ENCODE measurements at regions not wholly inside any gene's neighbourhood (a gene's known extent, or its start where the extent isn't known, plus 50 kb on each side); places are given as distances from the start of the nearest gene placed in this dataset.

- TF ChIP-seq CTCF (IDR thresholded peaks at IDR 0.05; ENCODE audit: borderline replicate concordance): no peak
- Histone ChIP-seq H3K36me3 (no peaks in the 10 kb centered on the region), H3K27me3 (ENCODE audit: low read depth) (peaks cover 6% of the 10 kb centered on the region), H3K9me3 (replicated peaks) (no peaks in the 10 kb centered on the region), H3K4me1 (no peaks in the 10 kb centered on the region), H3K27ac (replicated peaks) (no peak overlapping the region), H3K4me3 (no peak overlapping the region)
- intact Hi-C loops (cut with micrococcal nuclease): no loop called here
- no peak for DNase-seq
Measured at GRCh38 chr5:2119573-2119972, 236.8 kb upstream of the IRX4 start.

GRCh38 chr5:2113348-2114131 is 230.8 kb upstream of the IRX4 start:
- H3K27me3 ChIP-seq (ENCODE audit: low read depth): no peaks in the 10 kb centered on the region
- H3K4me1 ChIP-seq: no peaks in the 10 kb centered on the region
- H3K9me3 ChIP-seq (replicated peaks): no peaks in the 10 kb centered on the region
- no peaks in the 10 kb centered on the region for H3K36me3 ChIP-seq
- no peak for DNase-seq
- intact Hi-C loops (cut with micrococcal nuclease): no loop called here
- no peak for TF ChIP-seq CTCF (IDR thresholded peaks at IDR 0.05; ENCODE audit: borderline replicate concordance)
- H3K4me3 ChIP-seq: no peak overlapping the region
- no peak overlapping the region for H3K27ac ChIP-seq (replicated peaks)

GRCh38 chr5:2112173-2113025 is 229.7 kb upstream of the IRX4 start:
- no peaks in the 10 kb centered on the region for H3K36me3 ChIP-seq
- no peak for DNase-seq
- no peak for TF ChIP-seq CTCF (IDR thresholded peaks at IDR 0.05; ENCODE audit: borderline replicate concordance)
- H3K4me1 ChIP-seq: no peaks in the 10 kb centered on the region
- H3K27ac ChIP-seq (replicated peaks): no peak overlapping the region
- H3K27me3 ChIP-seq (ENCODE audit: low read depth): no peaks in the 10 kb centered on the region
- intact Hi-C loops (cut with micrococcal nuclease): no loop called here
- no peak overlapping the region for H3K4me3 ChIP-seq
- H3K9me3 ChIP-seq (replicated peaks): peaks cover 1% of the 10 kb centered on the region

GRCh38 chr5:2111569-2112105 is 228.9 kb upstream of the IRX4 start:
- H3K27ac ChIP-seq (replicated peaks): no peak overlapping the region
- H3K36me3 ChIP-seq: no peaks in the 10 kb centered on the region
- intact Hi-C loops (cut with micrococcal nuclease): no loop called here
- H3K9me3 ChIP-seq (replicated peaks): peaks cover 9% of the 10 kb centered on the region
- no peaks in the 10 kb centered on the region for H3K27me3 ChIP-seq (ENCODE audit: low read depth)
- no peak for DNase-seq
- no peaks in the 10 kb centered on the region for H3K4me1 ChIP-seq
- TF ChIP-seq CTCF (IDR thresholded peaks at IDR 0.05; ENCODE audit: borderline replicate concordance): no peak
- no peak overlapping the region for H3K4me3 ChIP-seq

- intact Hi-C loops (cut with micrococcal nuclease): no loop called here
- DNase-seq: no peak
Measured at GRCh38 chr5:2110934-2111462, 228.3 kb upstream of the IRX4 start.

More at GRCh38 chr5:2110934-2111462, 228.3 kb upstream of the IRX4 start:
- no peak overlapping the region for H3K4me3 ChIP-seq
- no peak overlapping the region for H3K27ac ChIP-seq (replicated peaks)
- no peaks in the 10 kb centered on the region for H3K4me1 ChIP-seq
- peaks cover 15% of the 10 kb centered on the region for H3K9me3 ChIP-seq (replicated peaks)
- TF ChIP-seq CTCF (IDR thresholded peaks at IDR 0.05; ENCODE audit: borderline replicate concordance): no peak
- no peaks in the 10 kb centered on the region for H3K27me3 ChIP-seq (ENCODE audit: low read depth)
- no peaks in the 10 kb centered on the region for H3K36me3 ChIP-seq

Measured in left ventricle myocardium inferior (tissue), 1 donor.